Stimulated activated CD4-positive, alpha-beta T cell treated with anti-CD3 and anti-CD28 coated beads, TNF-alpha, amount 100 ng/mL, for 48 hours (primary cell): ENCODE measurements at regions not wholly inside any gene's neighbourhood (a gene's known extent, or its start where the extent isn't known, plus 50 kb on each side); places are given as distances from the start of the nearest gene placed in this dataset.

ENCODE experiments used
- DNase-seq, 3 donors: peaks; one replicate each; pipeline ENCODE4 v3.0.0-alpha.2; 2020; ENCODE audit warnings: low read depth in 3 of 3

DNA sequence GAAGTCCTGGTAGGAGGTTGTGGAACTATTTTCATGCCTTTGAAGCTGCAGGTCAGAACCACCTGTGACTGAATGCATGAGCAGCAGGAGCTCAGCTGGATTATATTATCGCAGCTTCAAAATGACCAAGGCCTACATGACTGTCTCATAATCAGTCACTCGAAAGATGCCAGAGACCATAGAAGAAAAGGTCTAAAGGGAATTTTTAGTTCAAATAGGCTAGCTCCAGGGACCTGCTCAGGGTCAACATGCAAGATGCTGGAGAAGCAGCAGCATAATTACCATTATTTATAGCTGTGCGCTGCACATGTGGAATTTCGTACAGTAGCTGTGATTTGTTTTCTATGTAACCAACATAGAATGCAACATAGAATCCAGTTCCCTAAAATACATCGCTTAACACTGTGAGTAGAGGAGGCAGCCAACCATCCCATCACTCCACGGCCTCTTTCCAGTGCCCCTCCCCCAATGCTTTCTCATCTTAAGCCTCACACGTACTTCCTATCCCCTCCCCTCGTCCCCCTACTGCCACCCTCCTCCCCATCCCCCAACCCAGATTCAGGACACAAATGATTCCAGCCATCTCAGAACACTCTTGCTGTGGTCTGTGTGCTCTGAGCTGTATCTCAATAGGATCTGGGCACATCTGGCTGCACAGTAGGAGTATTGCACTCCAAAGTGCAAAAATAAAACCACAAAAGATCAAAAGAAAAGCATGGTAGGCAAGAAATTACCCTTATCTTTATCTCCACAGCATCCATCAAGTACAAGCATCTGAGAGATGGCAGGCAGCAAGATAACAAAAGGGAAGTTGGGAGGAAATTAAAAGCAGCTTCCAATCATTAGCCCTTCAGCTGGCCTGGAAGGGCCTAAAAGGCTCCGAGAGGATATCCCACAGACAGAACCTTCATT, 352.8 kb upstream of the SEMA6D start:
- no peak for DNase-seq

DNA sequence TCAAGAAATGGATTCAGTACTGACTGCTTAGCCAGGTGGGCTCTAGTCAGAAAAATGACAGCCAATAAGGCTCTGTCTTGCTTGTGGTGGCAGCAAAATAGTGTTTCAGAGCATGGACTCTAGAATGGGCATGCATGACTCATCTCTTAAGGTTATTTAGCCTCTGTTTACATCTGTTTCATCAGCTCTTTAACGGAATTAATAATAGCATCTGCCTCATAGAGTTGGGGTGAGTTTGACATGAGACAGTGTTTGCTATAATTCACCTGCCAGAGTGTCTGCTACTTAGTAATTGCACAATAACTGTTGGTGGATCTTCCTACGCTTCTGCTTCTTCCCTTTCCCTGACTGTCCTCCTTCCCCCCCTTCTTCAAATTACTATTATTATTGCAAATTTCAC, 350.4 kb upstream of the SEMA6D start:
- no peak for DNase-seq

DNA sequence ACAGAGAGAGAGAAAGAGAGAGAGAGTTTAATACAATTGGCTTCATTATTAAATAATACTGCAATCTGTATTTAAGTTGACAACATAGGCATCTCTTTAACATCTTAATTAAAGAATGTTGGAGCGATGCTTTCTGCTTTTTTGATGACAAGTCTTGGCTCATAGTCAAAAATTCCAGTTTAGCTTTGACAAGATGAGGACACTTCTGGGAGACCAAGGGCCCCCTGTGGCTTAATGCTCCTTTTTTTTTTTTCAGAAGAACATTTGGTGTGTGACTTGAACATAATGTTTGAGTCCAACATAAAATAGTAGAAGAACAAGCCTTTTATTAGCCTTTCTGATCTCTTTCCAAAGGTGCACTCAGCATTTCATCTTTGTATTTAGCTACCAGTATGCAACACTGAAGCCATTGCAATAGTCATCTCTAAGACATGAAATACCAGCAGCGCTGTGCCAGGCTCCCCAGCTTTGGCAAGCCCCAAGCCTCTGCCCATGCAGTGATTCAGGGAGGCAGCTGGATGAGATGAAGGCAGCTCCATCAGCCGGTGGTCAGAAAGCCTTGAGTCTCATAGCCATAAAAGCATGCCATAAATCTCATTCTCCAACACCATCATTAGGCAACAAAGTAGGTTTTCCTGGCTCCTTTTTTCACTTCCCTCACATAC, 349.4 kb upstream of the SEMA6D start:
- no peak for DNase-seq

DNA sequence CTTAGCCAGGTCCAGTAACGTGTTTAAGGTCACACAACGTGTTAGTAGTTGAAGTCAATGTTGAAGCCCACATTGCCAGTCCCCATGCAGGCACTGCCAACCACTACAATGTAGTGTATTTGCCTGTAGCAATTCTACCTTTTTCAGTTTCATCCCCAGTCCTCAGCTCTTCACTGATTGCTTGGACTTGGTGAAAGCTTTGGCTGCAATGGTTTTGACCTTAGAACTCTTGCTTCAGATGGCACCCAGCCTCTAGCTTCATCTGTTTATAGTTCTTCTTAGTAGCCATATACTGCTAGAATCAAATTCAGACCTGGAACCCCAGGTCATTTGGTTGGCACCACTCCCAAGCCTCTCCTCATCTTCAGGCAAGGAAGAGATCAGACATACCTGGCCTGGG, 345.4 kb upstream of the SEMA6D start:
- no peak for DNase-seq

DNA sequence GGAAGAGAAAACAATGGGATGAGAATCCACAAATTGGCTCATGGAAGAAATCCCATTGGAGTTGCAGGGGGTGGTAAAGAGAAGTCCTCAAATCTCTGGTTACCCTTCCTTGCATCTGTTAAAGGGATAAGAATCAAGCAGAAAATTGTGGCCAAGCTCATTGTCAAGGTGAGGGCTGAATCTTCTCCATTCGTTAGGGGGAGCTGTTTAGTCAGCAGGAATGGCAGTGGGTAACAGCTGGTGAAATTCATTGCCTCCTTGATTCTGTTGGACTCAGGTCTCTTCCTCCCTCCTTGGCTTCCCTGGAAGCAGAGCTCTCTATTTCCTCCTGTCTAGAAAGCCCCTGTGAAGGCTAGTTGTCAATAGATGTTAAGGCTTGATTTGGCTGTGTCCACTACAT, 343.1 kb upstream of the SEMA6D start:
- DNase-seq = no peak

DNA sequence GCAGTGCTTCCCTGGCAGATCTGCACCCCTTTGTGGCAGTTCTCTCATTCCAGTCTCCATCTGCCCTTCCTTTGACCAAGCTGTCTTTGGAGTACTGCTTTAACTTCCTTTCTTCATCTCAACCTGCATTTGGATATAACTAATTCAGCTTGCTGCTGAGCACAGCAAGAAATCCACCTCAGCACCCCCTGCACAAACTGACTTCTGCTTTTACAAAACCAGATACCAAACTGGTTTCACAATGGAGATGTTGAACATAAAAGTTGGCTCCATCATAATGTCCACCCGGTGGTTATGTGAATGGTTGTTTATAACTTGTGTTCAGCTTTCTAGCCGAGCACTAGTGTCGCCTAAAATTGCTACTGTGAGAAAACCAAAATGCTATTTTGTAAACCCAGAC, 341.1 kb upstream of the SEMA6D start:
- no peak for DNase-seq

DNA sequence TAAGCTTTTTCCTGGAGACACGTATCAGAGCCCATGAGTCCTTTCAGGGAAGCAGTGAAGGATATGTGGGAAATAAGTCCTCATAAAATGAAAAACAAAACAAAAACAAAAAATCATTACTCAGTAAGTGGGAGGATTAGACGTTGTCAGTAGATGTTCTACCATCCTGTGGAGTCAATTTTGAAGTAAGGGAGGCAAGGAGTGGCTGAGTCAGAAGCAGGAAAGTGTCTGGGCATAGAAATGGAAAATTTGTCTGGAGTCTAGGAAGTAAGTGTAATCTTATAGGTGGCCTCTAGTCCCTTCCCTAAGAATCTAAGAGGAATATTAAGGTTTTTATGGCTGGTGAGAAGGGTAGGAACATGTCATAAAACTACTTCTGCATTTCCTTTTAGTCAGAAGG, 339.8 kb upstream of the SEMA6D start:
- DNase-seq = no peak

DNA sequence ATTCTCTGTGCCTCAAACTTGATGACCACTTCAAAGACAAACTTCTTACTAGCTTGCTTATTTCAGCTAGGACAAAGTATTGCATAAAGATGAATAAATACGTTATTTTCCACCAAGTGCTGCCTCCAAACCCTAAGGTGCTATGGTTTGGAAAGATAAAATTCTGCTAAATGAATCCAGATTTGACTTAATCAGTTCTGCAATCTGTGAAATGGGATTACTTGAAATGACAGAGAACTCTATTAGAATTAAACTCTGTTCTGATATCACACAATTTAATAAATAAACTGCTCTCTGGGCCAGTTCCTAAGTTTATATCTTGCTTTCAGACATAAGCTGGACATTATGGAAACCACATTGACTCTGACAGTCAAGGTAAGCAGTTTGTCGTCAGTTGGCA, 338.8 kb upstream of the SEMA6D start:
- DNase-seq = no peak

DNA sequence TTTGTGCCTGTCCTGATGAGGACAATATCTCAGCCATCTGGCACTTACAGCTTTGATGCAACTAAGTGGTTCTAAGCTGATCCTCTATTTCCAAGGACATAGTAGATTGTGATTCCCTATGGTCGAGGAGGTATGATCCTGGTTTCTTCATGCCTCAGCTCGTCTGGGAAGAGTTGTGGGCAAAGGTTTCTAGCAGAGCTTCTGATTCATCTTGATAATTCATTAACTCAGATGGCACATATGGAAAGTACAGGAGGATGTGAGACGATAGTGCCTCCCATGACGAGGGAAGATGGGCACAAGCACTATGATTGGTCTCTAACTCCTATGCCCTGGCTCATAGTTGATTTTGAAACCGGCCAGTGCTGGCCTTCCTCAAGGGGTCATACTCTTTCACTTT, 334.2 kb upstream of the SEMA6D start:
- no peak for DNase-seq

DNA sequence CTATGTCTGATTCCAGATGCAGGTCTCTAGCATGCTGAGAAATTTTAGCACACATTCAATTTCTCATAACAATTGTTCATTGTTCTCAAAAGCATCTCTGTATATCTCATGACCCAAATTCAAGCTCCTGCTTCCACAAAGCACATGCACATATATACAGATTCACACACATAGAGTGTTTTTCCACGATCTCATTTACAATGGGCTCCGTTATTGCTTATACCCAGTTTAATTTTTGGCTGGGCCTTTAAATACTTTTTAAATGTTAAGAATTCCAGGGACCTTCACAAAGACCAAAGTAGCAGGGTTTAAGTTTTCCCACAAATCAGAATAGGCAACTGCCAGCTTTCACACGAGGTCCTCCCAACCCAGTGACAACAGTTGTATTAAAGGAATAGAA, 333.5 kb upstream of the SEMA6D start:
- no peak for DNase-seq

DNA sequence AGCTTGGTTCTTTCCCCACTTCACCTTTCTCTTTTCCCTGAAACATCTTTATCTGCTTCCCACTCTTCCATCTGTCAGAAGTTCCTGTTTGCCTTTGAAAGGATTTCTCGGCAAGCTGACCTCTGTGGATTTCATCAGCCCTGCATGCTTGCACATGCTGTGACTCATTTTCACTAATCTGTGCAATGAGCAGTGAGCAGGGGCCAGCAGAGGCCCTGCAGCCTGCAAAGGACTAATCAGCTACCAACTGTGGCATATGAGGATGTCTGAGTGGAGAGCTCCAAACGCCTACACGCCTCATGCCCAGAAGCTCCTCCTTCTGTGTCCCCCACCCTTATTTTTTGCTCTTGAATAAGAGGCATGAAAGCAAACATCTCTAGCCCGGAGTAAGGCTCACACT, 333.0 kb upstream of the SEMA6D start:
- no peak for DNase-seq

DNA sequence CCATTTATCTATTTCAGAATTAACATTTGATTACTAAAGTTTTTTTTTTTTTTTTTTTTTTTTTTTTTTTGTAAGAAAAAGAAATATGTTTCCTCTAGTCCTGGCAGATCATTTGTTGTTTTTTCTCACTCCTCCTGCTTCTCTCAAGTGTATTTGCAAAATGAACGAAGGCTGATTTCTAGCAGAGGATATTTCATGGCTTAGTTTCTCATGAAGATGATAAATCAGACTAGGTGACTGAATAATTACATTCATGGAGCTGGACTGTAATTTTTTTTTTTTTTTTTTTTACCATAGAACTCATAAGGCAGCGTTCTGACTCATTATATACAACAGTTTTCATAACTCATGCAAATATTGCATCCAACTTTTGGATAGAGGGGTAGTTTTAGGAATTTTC, 332.5 kb upstream of the SEMA6D start:
- no peak for DNase-seq

DNA sequence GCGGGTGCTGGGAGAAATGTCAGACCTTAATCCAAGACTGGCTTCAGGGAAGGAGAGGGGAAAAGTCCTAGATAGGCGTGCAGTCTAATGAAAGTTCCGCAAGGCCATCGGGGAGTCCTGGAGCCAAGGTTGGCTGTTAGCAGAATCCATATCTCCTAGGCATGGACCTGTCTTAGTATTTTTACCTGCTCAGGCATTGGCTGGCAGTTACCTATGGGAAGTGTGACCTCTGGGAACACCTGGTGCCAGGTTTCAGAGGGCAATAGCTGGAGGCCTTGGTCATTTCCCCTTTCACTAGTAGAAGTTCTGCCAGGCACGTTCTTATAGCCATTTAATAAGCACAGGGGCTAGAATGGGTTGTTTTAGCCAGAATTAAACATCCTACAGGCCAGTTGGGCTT, 330.8 kb upstream of the SEMA6D start:
- DNase-seq = no peak

DNA sequence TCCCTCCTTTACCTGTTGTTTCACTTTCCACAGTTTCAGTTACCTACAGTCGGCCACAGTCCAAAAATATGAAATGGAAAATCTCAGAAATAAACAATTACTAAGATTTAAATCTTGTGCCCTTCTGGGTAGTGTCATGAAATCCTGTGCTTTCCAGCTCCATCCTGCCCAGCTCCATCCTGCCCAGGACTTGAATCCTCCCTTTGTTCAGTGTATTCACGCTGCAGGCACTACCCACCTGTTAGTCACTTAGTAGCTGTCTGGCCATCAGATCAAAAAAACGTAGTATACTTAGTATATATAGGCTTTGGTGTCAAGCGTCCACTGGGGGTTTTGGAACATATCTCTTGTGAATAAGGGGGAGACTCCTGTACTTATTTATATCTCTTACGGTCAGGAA, 329.0 kb upstream of the SEMA6D start:
- DNase-seq = no peak

DNA sequence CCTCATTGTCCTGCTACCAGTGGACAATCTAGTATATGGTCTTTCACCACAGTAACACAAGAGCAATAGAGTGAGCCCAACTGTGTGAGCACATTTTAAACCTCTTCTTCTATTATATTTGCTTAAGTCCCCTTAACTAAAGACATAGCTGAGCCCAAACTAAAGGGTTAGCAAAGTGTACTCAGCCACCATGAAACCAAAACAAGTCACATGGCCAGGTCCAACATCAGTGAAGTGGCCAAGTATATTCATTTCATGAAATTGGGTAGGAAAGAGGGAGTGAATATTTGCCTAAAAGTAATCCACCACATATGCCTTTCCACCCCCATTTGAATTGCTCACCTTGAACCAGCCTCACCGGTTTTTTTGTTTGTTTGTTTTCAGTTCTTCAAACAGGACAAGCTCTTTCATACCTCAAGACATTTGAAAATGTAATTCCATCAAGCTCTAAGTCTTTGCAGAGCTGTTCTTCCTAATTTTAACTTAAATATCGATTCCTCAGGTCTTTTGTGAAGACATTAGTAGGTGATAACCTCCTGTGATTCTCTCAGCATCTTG, 327.0 kb upstream of the SEMA6D start:
- DNase-seq = no peak

DNA sequence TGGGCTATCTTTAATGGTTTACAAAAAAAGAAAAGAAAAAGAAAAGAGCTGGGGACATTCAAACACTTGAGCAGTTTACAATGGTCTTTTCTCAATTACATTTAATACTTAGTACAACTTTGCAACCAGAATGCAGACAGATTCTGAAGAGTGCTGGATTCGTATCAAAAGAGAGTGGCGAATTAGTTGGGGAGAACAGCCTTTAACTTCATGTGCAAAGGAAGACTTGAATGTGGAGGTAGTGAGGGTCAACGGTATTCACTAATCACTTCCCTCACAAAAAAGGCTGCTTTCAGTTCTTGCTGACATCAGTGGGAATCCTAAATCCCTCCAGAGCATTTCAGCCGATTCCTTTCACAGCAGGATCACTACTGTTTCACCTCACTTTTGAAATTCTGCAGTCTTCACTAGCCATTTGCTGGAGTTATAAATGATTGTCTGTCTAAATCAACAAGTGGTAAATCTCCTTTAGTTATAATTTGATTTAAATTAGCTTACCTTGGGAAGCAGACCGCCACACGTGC, 323.0 kb upstream of the SEMA6D start:
- no peak for DNase-seq

DNA sequence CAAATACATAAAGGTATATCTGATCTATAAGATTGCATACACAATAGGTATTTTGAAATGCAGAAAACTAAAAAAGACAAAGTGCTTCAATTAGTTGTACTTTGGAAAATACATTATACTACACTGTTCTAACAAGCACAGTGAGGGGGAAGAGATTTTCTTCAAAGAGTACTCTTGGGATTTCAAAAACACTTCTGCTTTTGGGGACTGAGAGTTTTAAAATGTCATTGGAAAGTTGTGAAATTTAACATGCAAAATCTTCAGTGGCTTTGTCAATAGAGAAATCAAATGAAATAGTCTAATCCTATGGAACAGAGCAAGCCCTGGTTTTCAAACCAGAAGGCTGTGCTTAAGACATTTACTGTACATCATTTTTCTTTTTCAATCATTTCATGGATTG, 322.2 kb upstream of the SEMA6D start:
- no peak for DNase-seq

DNA sequence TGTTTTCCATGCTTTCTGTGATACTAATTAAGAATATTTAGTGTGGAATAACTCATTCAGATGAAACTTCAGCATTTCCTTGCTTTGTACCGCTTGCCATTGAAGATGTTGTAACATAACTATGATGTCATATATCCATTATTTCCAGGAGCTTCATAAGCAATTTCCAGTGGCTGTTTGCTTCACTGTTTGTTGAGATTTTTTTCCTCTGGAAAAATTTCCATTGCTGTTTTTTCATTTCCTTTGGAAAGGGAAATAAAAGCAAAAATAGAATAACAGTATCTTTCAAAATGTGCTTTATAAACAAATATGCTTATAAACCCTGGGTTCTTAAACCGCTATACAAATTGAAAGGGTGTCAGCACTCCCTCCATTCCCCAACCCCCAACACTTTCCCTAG, 319.6 kb upstream of the SEMA6D start:
- no peak for DNase-seq

DNA sequence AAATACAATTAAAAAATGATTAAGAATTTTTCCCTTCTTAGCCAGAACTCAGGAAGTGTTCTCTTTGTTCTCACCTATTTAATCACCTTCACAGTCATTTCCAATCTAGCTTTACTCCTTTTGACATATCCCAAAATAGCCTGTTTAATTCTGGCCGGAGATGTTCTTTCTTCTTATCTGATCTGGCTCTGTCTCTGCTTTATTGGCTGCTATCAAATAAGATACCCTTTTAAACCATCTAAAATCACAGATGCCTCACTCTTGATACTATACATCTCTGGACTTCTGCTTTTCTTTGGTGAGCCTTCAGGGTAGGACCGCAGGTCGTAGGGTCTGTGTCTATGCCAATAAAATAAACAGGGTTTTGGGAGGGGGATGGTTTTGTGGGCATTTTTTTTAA, 319.2 kb upstream of the SEMA6D start:
- no peak for DNase-seq

DNA sequence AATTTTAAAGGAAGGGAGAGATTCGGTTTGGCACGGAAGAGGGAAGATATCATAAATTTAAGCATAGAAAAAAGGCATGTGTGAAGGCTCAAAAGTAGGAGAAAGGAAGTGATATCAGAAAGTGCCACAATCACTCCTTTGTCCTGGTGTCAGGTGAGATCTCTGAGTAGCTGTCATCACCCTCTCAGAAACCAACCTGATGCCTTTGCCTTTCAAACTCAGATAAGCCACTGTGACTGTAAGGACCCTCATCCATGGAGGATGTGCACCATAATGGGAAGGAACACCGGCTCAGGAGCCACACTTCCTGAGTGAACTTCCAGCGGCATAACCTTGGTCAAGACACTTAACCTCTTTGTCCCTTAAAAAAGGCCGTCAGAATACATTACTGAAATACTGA, 318.7 kb upstream of the SEMA6D start:
- DNase-seq = no peak

DNA sequence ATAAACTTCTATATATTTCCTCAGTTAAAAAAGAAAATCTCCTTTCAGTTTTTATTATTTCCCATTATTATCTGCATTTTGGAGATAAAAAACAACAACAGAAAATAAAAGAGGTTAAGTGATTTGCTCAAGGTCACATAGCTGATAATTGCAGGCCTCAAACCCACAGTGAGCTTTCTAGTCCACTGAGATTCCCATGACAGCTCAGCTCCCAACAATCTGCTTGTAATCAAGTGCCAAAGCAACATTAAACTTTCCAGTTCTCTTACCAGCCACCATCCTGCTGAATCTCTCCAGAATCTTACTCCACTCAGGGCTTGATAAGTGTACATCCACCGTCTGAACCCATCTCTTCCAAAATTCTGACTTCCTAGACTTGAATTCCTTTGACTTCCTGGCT, 318.2 kb upstream of the SEMA6D start:
- no peak for DNase-seq

DNA sequence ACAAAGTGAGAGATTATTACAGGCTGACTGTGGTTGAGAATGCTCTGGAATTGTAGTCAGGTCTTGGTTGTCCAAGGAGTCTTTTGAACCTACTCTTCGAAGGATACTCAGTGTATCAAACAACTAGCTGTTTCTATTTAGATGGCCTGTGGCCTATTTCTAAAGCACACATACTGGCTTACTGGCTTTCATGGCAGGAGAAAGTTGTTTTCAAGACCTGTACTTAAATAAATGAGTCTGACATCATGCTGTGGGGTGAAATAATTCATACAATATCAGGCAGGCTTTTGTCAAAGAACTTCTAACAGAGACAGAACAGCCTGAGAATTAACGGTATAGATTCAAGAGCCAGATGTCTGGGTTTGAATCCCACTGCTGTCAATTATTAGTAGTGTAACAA, 316.7 kb upstream of the SEMA6D start:
- DNase-seq = no peak

DNA sequence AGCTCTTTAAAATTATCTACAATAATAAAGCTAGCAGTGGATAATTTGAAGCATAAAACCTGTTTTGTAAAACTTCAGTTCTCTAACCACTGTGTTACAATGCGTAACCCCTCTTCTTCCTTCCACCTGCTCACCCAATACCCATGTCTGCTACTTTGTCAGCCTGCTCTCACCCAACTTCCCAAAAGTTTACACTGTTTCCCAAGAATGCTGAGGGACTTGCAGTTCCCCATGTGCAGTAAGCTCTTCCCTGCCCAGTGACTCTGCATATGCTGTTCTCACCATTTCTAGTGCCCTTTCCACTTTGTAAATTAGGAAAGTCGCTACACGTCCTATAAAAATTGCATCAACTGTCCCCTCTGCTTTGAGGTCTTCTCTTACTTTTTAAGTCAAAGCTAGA, 315.9 kb upstream of the SEMA6D start:
- no peak for DNase-seq
